ENCODE measurements at regions not wholly inside any gene's neighbourhood (a gene's known extent, or its start where the extent isn't known, plus 50 kb on each side); places are given as distances from the start of the nearest gene placed in this dataset.

DNA sequence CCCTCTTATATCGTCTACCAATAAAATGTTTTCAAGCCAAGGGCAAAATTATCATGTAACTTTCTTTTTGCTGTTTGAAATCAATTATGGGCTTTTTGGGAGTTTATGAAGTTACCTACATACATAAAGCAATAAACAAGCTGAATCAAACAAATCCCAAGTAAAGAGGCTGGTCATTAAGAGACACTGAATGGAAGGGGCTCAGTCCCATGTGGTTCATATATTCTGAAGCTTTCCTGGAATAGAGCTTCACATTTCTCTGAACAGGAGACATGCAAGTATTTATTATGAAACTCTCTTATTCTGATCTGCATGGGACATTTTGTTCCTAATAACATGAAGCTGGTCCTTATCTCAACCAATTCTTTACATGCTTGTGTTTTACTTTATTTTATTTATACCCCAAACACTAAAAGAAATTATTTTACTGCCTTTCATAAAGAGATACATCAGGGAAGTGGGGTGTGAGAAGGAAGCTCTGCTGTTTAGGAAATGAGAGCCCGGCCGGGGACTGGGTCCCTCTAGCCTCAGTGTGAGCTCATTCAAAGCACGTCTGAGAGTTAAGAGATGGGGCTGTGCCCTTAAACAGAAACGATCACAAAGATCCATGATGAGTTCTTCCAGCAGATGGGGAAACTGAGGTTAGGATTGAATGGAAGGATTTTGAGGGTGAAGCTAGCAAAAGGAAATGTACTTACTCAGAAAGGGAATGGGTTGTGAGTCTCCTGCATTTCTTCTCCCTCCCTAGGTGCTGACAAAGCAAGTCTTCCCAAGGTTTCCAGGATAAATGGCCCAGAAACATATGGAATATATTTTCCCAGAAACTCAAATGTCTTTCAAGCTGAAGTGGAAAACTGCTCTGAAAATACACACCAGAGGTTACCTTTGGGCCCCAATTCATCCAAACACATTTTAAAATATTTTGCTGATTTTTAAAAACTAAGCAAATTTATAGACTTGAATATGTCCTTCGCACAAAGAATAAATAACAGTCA is 93.1 kb upstream of the LNX1 start:
- no peak overlapping the region for H3K4me3 ChIP-seq (ENCODE audit: low read depth, low read length)
- no peak for TF ChIP-seq CTCF (IDR thresholded peaks at IDR 0.05; ENCODE audit: low read depth, low read length)

DNA sequence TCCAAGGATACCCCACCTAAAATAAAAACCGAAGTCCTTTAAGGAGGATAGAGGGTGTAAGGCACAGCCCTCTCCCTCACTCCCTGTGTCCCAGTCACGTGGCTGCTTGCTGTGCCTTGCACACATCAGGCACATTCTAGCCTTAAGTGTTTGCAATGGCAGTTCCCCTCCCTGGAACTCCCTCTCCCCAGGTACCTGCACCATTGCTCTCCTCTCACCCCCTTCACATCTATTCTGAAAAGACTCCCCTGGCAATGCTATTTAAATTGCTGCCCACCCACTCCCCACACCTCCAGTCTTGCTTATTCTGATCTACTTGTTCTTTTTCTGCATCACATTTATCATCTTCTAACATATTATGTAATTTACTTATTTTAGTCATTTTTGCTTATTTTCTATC is 91.6 kb upstream of the LNX1 start:
- TF ChIP-seq CTCF (IDR thresholded peaks at IDR 0.05; ENCODE audit: low read depth, low read length), result no peak
- no peak overlapping the region for H3K4me3 ChIP-seq (ENCODE audit: low read depth, low read length)

DNA sequence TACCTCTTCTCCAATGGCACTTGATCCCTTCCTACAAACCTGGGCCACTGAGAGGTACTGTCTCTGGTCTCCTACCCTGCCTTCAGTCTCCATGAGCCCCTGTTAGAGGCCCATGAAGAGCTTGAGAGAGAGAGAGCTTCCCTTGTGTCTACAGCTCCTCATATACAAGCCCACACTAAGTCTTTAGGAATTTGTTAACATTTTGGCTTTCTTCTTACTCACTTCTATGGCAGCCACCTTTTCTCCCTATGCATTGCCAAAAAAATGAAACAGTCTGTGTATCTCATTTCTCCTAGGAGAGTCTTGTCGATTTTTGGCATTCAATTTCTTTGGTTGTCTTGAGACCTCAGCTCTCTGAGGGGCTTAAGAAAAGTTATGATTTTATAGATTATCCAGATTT is 90.9 kb upstream of the LNX1 start:
- no peak for TF ChIP-seq CTCF (IDR thresholded peaks at IDR 0.05; ENCODE audit: low read depth, low read length)
- H3K4me3 ChIP-seq (ENCODE audit: low read depth, low read length), result no peak overlapping the region

DNA sequence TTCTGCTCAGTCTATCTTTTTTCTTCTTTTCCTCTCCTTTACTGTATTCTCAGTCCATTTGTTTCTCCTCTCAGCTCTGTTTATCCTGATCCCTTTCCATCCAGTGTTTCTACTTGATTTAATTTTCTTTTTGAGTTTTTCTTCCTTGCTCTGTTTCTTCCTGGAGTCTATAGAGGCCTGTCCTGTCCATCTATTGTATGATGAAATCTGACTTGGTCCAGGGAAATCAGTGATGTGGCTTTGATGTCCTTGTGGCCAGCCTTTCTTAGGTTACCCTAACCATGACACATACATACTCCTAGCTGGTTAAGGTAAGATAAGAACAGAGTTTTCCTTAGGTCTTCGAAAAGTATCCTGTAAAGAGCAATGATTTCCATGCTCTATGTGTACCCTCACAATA is 89.3 kb upstream of the LNX1 start:
- H3K4me3 ChIP-seq (ENCODE audit: low read depth, low read length), result no peak overlapping the region
- TF ChIP-seq CTCF (IDR thresholded peaks at IDR 0.05; ENCODE audit: low read depth, low read length), result no peak

GRCh38 chr4:53680168-53680567 is 88.9 kb upstream of the LNX1 start:
- no peak overlapping the region for H3K4me3 ChIP-seq (ENCODE audit: low read depth, low read length)
- no peak for TF ChIP-seq CTCF (IDR thresholded peaks at IDR 0.05; ENCODE audit: low read depth, low read length)

DNA sequence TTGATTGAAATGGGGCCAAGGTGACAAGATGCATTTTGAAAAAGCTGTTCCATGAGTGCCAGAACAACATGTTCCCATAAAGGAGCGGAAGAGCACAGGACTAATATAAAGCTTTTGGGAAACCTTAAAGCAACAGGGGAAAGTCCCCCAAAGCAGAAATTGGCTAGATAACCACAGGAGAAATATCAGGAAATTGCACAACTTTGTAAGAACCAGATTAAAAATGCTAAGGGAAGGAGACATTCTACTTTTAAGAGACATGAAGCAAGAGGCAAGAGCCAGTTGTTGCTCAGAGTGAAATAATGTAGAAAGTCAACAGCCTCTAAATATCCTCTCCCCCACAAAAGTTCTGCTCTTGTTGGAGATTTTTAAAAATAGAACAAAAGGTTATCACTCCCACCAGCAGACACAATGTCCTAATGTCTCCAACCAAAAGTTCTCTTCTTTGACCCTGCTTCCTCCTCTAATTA is 85.2 kb upstream of the LNX1 start:
- H3K4me3 ChIP-seq (ENCODE audit: low read depth, low read length), result no peak overlapping the region
- no peak for TF ChIP-seq CTCF (IDR thresholded peaks at IDR 0.05; ENCODE audit: low read depth, low read length)

GRCh38 chr4:53674903-53675302 is 83.6 kb upstream of the LNX1 start:
- H3K4me3 ChIP-seq (ENCODE audit: low read depth, low read length), result no peak overlapping the region
- no peak for TF ChIP-seq CTCF (IDR thresholded peaks at IDR 0.05; ENCODE audit: low read depth, low read length)
